ENCODE measurements at regions not wholly inside any gene's neighbourhood (a gene's known extent, or its start where the extent isn't known, plus 50 kb on each side); places are given as distances from the start of the nearest gene placed in this dataset.
"Not testable (repeated sequence)": the region's sequence is repeated elsewhere in the genome, so short reads cannot be mapped to it uniquely, and the experiment has no call there.

DNA sequence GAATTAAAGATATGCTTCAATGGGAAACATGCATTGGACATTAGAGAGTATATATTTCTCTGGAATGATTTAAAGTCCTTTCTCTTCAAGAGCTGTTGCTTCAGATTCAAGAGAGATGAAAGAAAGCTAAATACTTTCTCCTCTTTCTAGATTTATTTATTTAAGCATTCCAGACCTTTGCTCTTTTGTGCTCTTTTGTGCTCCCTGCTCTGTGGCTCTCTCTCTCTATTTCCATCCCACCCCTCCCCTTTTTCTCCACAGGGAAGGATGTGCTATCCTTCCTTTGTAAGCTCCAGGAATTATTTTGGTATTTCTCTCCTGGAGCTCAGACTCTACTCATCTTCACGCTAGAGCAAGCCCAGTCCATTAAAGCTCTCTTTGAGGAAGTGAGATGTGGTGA is 871.9 kb upstream of the GBE1 start:
- Histone ChIP-seq H3K4me3 (no peak overlapping the region), H3K27ac (no peak overlapping the region), H3K27me3 (no peaks in the 10 kb centered on the region), H3K9me3 (no peaks in the 10 kb centered on the region), H3K4me1 (no peaks in the 10 kb centered on the region), H3K36me3 (ENCODE audit: low read depth, missing control alignments) (no peaks in the 10 kb centered on the region)
- intact Hi-C loops (cut with DNase I; ENCODE audit: low total_unique reads), result no loop called here
- WGBS, 2 donors, result 42 to 49% methylated on average over 1 of the region's 1 CpG
- TF ChIP-seq CTCF (IDR thresholded peaks at IDR 0.05), result no peak
- no peak for TF ChIP-seq POLR2A (IDR thresholded peaks at IDR 0.05)
- no peak for DNase-seq

DNA sequence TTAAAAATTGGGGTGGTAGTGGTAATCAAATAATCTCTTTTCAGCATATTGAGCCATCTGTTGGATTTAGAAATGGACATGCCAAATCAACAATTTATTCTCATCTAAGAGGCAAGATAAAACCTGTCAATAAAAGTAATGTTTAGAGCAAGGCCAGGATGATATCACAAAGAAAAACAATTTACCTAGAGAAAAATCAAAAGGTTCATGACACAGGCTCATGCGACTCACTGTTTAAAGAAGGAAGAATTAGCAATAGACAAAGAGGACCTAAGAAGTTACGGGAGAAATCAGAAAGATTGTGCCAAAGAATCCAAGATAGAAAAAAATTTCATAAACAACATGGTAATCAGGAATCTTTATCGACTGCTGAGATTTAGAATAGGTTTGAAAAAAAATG is 868.5 kb upstream of the GBE1 start:
- Histone ChIP-seq H3K27me3 (no peaks in the 10 kb centered on the region), H3K36me3 (ENCODE audit: low read depth, missing control alignments) (no peaks in the 10 kb centered on the region), H3K27ac (no peak overlapping the region), H3K4me3 (no peak overlapping the region), H3K4me1 (no peaks in the 10 kb centered on the region), H3K9me3 (no peaks in the 10 kb centered on the region)
- DNase-seq, result no peak
- intact Hi-C loops (cut with DNase I; ENCODE audit: low total_unique reads), result no loop called here
- no peak for TF ChIP-seq CTCF (IDR thresholded peaks at IDR 0.05)
- no peak for TF ChIP-seq POLR2A (IDR thresholded peaks at IDR 0.05)
- WGBS, 2 donors, result 71 to 72% methylated on average over 3 of the region's 3 CpGs

GRCh38 chr3:82628385-82629014 is 867.1 kb upstream of the GBE1 start:
- H3K4me1 ChIP-seq, result no peaks in the 10 kb centered on the region
- no peaks in the 10 kb centered on the region for H3K36me3 ChIP-seq (ENCODE audit: low read depth, missing control alignments)
- intact Hi-C loops (cut with DNase I; ENCODE audit: low total_unique reads), result no loop called here
- no peaks in the 10 kb centered on the region for H3K9me3 ChIP-seq
- no peaks in the 10 kb centered on the region for H3K27me3 ChIP-seq
- DNase-seq, result no peak
- no peak overlapping the region for H3K4me3 ChIP-seq
- no peak for TF ChIP-seq POLR2A (IDR thresholded peaks at IDR 0.05)
- TF ChIP-seq CTCF (IDR thresholded peaks at IDR 0.05), result no peak
- no peak overlapping the region for H3K27ac ChIP-seq
- 52 to 74% methylated on average over 4 of the region's 4 CpGs for WGBS, 2 donors

- Histone ChIP-seq H3K27ac (no peak overlapping the region), H3K4me1 (no peaks in the 10 kb centered on the region), H3K9me3 (no peaks in the 10 kb centered on the region), H3K36me3 (ENCODE audit: low read depth, missing control alignments) (no peaks in the 10 kb centered on the region), H3K4me3 (no peak overlapping the region), H3K27me3 (no peaks in the 10 kb centered on the region)
- no peak for TF ChIP-seq POLR2A (IDR thresholded peaks at IDR 0.05)
- TF ChIP-seq CTCF (IDR thresholded peaks at IDR 0.05), result no peak
- 75 to 86% methylated on average over 5 of the region's 5 CpGs for WGBS, 2 donors
- intact Hi-C loops (cut with DNase I; ENCODE audit: low total_unique reads), result no loop called here
- DNase-seq, result no peak
Observed at GRCh38 chr3:82627733-82628132, 866.3 kb upstream of the GBE1 start.

GRCh38 chr3:82620744-82621143 is 859.3 kb upstream of the GBE1 start:
- intact Hi-C loops (cut with DNase I; ENCODE audit: low total_unique reads); H3K4me3 ChIP-seq; H3K27me3 ChIP-seq; DNase-seq; H3K27ac ChIP-seq; H3K9me3 ChIP-seq; H3K4me1 ChIP-seq; H3K36me3 ChIP-seq (ENCODE audit: low read depth, missing control alignments): not testable (repeated sequence)
- WGBS, 2 donors, result 83 to 86% methylated on average over 3 of the region's 3 CpGs

All from testis (tissue), 2 donors.